H1 (cell line): ENCODE measurements at regions not wholly inside any gene's neighbourhood (a gene's known extent, or its start where the extent isn't known, plus 50 kb on each side); places are given as distances from the start of the nearest gene placed in this dataset.

Experiments used
- CTCF ChIA-PET: fragments of 300-600 bp; sonication (Branson Sonifier 250); formaldehyde crosslinking; loops from one replicate; lab custom pipeline; 2021; ENCODE audit not compliant: partially characterized antibody; lab: Charles Lee
- POLR2A ChIA-PET: fragments of 300-600 bp; sonication (Branson Sonifier 250); formaldehyde crosslinking; loops from one replicate; lab custom pipeline; 2021; ENCODE audit warnings: inconsistent platforms; ENCODE audit not compliant: partially characterized antibody; lab: Charles Lee
- DNase-seq, 2 experiments: peaks; one replicate each; pipeline versions ENCODE4 v3.0.0 to v3.0.0-alpha.2; 2010 to 2022; ENCODE audit warnings: low spot score in 2 of 2, low read depth in 1 of 2, mixed read lengths in 1 of 2
- FAIRE-seq: peaks from 2 replicates; lab custom pipeline; 2011; peaks lifted over from hg19 to GRCh38; lab: Jason Lieb, UNC
- H2AFZ ChIP-seq: 2 replicates; pipeline ENCODE4 v1.8.1; 2012; ENCODE audit warnings: low read length, inconsistent platforms
- H2AK5ac ChIP-seq: 2 replicates; pipeline ENCODE4 v1.6.1; 2013; ENCODE audit warnings: low read depth, low read length
- H2BK120ac ChIP-seq: replicated peaks from 2 replicates; pipeline ENCODE3; 2013; ENCODE audit warnings: low read depth, low read length, inconsistent platforms
- H2BK12ac ChIP-seq: 2 replicates; pipeline ENCODE4 v1.6.1; 2013; ENCODE audit warnings: low read depth, low read length
- H2BK15ac ChIP-seq: 2 replicates; pipeline ENCODE4 v1.6.1; 2013; ENCODE audit warnings: low read length
- H2BK20ac ChIP-seq: 2 replicates; pipeline ENCODE4 v1.6.1; 2013; ENCODE audit warnings: low read length
- H2BK5ac ChIP-seq: 2 replicates; pipeline ENCODE4 v1.6.1; 2013; ENCODE audit warnings: low read depth, low read length
- H3K14ac ChIP-seq: 2 replicates; pipeline ENCODE4 v1.6.1; 2013; ENCODE audit warnings: inconsistent platforms; ENCODE audit not compliant: insufficient read length
- H3K18ac ChIP-seq: 2 replicates; pipeline ENCODE4 v1.6.1; 2013; ENCODE audit warnings: low read length; ENCODE audit errors: extremely low read depth
- H3K23ac ChIP-seq: 2 replicates; pipeline ENCODE4 v1.6.1; 2013; ENCODE audit warnings: inconsistent platforms; ENCODE audit not compliant: insufficient read length
- H3K23me2 ChIP-seq: 2 replicates; pipeline ENCODE4 v1.6.1; 2013; ENCODE audit warnings: low read depth, low read length
- H3K27ac ChIP-seq: 2 replicates; pipeline ENCODE4 v1.6.1; 2011; ENCODE audit warnings: low read depth, low read length, inconsistent platforms
- H3K27me3 ChIP-seq, 4 experiments: replicated peaks in 1 of 4; 1 replicate in 1 of 4; 2 replicates in 3 of 4; pipeline versions ENCODE4 v1.6.1 to v1.8.1; 2011 to 2013; ENCODE audit warnings: low read length in 3 of 4, mild to moderate bottlenecking in 3 of 4, inconsistent platforms in 2 of 4, mixed read lengths in 2 of 4, moderate library complexity in 1 of 4; ENCODE audit not compliant: control insufficient read depth in 3 of 4, insufficient read depth in 3 of 4; ENCODE audit errors: extremely low read depth in 1 of 4
- H3K36me3 ChIP-seq, 4 experiments: 2 replicates each; pipeline versions ENCODE4 v1.6.1 to v1.8.1; 2011 to 2013; ENCODE audit warnings: mild to moderate bottlenecking in 4 of 4, low read length in 3 of 4, moderate library complexity in 2 of 4, control low read depth in 1 of 4, inconsistent platforms in 1 of 4; ENCODE audit not compliant: insufficient read depth in 4 of 4, control insufficient read depth in 2 of 4
- H3K4ac ChIP-seq: replicated peaks from 2 replicates; pipeline ENCODE3; 2013; ENCODE audit warnings: low read length, low read depth, mixed read lengths, inconsistent platforms; ENCODE audit not compliant: insufficient read length
- H3K4me1 ChIP-seq, 4 experiments: replicated peaks in 1 of 4; 1 replicate in 1 of 4; 2 replicates in 3 of 4; pipeline versions ENCODE4 v1.6.1 to v1.8.1; 2011 to 2013; ENCODE audit warnings: low read length in 3 of 4, inconsistent platforms in 2 of 4, mixed read lengths in 1 of 4; ENCODE audit not compliant: insufficient read depth in 4 of 4, control insufficient read depth in 3 of 4
- H3K4me2 ChIP-seq, 2 experiments: 2 replicates each; pipeline versions ENCODE4 v1.6.1 to v1.8.1; 2011 to 2013; ENCODE audit warnings: low read depth in 2 of 2, low read length in 2 of 2, control low read depth in 1 of 2, inconsistent platforms in 1 of 2, mild to moderate bottlenecking in 1 of 2; ENCODE audit not compliant: insufficient read depth in 1 of 2
- H3K4me3 ChIP-seq, 4 experiments: fragments of 200-600, 300-600 bp in 1 of 4; sonication (generic), shearing (Covaris generic), sonication (Bioruptor Twin) in 1 of 4; 2 replicates each; pipeline versions ENCODE4 v1.5.1 to v1.8.1; 2011 to 2016; ENCODE audit warnings: low read length in 4 of 4, low read depth in 3 of 4, control low read depth in 2 of 4, inconsistent platforms in 2 of 4, mild to moderate bottlenecking in 2 of 4, mixed read lengths in 1 of 4, moderate library complexity in 1 of 4; ENCODE audit not compliant: insufficient read depth in 2 of 4; ENCODE audit errors: extremely low read depth in 1 of 4
- H3K56ac ChIP-seq: replicated peaks from 2 replicates; pipeline ENCODE3; 2013; ENCODE audit warnings: low read depth, mild to moderate bottlenecking, mixed read lengths, low read length, inconsistent platforms; ENCODE audit not compliant: insufficient read length
- H3K79me1 ChIP-seq: 2 replicates; pipeline ENCODE4 v1.6.1; 2013; ENCODE audit warnings: low read depth, low read length, control low read depth
- H3K79me2 ChIP-seq, 2 experiments: 2 replicates each; pipeline versions ENCODE4 v1.6.1 to v1.8.1; 2012 to 2013; ENCODE audit warnings: low read length in 2 of 2, mild to moderate bottlenecking in 2 of 2, inconsistent platforms in 1 of 2; ENCODE audit not compliant: insufficient read depth in 2 of 2, control insufficient read depth in 1 of 2
- H3K9ac ChIP-seq, 4 experiments: replicated peaks in 1 of 4; 1 replicate in 1 of 4; 2 replicates in 3 of 4; pipeline versions ENCODE4 v1.6.1 to v1.8.1; 2011 to 2013; ENCODE audit warnings: low read depth in 3 of 4, low read length in 3 of 4, control low read depth in 2 of 4, mild to moderate bottlenecking in 2 of 4, moderate library complexity in 2 of 4, inconsistent platforms in 1 of 4; ENCODE audit errors: extremely low read depth in 1 of 4
- H3K9me3 ChIP-seq, 2 experiments: 2 replicates each; pipeline versions ENCODE4 v1.6.1 to v1.8.1; 2012 to 2013; ENCODE audit warnings: mild to moderate bottlenecking in 2 of 2, moderate library complexity in 2 of 2, control low read depth in 1 of 2, inconsistent platforms in 1 of 2, low read depth in 1 of 2, low read length in 1 of 2, mixed read lengths in 1 of 2; ENCODE audit not compliant: insufficient read depth in 2 of 2
- H4K20me1 ChIP-seq, 2 experiments: replicated peaks in 1 of 2; 2 replicates each; pipeline versions ENCODE3 to v1.8.1; 2011 to 2013; ENCODE audit warnings: inconsistent platforms in 2 of 2, low read length in 2 of 2, mild to moderate bottlenecking in 1 of 2; ENCODE audit not compliant: insufficient read depth in 2 of 2, control insufficient read depth in 1 of 2
- H4K5ac ChIP-seq: 2 replicates; pipeline ENCODE4 v1.6.1; 2013; ENCODE audit warnings: low read length, low read depth, mixed read lengths, inconsistent platforms; ENCODE audit not compliant: insufficient read length
- H4K8ac ChIP-seq: 2 replicates; pipeline ENCODE4 v1.8.0; 2013; ENCODE audit warnings: mild to moderate bottlenecking, moderate library complexity, low read length, inconsistent platforms; ENCODE audit not compliant: insufficient read depth; ENCODE audit errors: extremely low read depth
- H4K91ac ChIP-seq: replicated peaks from 2 replicates; pipeline ENCODE3; 2013; ENCODE audit warnings: low read length, mixed read lengths, inconsistent platforms; ENCODE audit not compliant: insufficient read length
- CBX5 ChIP-seq: fragments of 300-800, 300-1000 bp; sonication (generic); IDR thresholded peaks from 2 replicates; pipeline ENCODE4 v1.7.1; 2016; ENCODE audit warnings: antibody characterized with exemption, low read length, low read depth
- GABPA ChIP-seq: IDR thresholded peaks from 2 replicates; pipeline ENCODE4 v1.6.1; 2011; ENCODE audit warnings: mild to moderate bottlenecking, low read length, moderate library complexity, borderline replicate concordance; ENCODE audit not compliant: insufficient read depth
- HDAC2 ChIP-seq, 2 experiments: fragments of 300-600 bp in 1 of 2; sonication (generic) in 1 of 2; IDR thresholded peaks; 2 replicates each; pipeline ENCODE4 v1.6.1; 2011 to 2012; ENCODE audit warnings: low read depth in 2 of 2, low read length in 2 of 2, mild to moderate bottlenecking in 2 of 2, moderate library complexity in 2 of 2, borderline replicate concordance in 1 of 2, inconsistent platforms in 1 of 2
- RAD21 ChIP-seq, 2 experiments: IDR thresholded peaks in 1 of 2; conservative IDR thresholded peaks in 1 of 2; 2 replicates each; pipeline ENCODE4 v1.6.1; 2011; ENCODE audit warnings: low read depth in 2 of 2, low read length in 2 of 2, improper control_type of control experiment in 1 of 2, inconsistent platforms in 1 of 2, mild to moderate bottlenecking in 1 of 2, moderate library complexity in 1 of 2
- SAP30 ChIP-seq: fragments of 300-600 bp; sonication (generic); IDR thresholded peaks from 2 replicates; pipeline ENCODE4 v1.7.1; 2012; ENCODE audit warnings: low read length, moderate library complexity, mild to moderate bottlenecking, inconsistent platforms; ENCODE audit not compliant: insufficient read depth, insufficient replicate concordance
- TEAD4 ChIP-seq: IDR thresholded peaks from 2 replicates; pipeline ENCODE4 v1.6.1; 2012; ENCODE audit warnings: low read depth, low read length, inconsistent platforms, mixed read lengths
- WGBS, 2 experiments: shearing (Covaris generic) in 1 of 2; methylation state at CpG; one replicate each; pipeline versions ENCODE4 v1.1.6 to v1.1.7; 2013 to 2015; ENCODE audit warnings: low lambda C conversion rate in 2 of 2, mixed read lengths in 2 of 2, inconsistent platforms in 1 of 2, low coverage in 1 of 2, missing lambda C conversion rate in 1 of 2; ENCODE audit not compliant: insufficient replicate concordance in 2 of 2, insufficient coverage in 1 of 2, insufficient read length in 1 of 2; ENCODE audit errors: extremely low coverage in 1 of 2, missing lambda C conversion rate in 1 of 2; 5-methylcytosine and 5-hydroxymethylcytosine counted together
- TF ChIP-seq, protein P1 (sequence below), 3 experiments: IDR thresholded peaks; 1 replicate in 2 of 3; 2 replicates in 1 of 3; pipeline versions ENCODE4 v1.5.1 to v1.6.1; 2011; ENCODE audit warnings: low read length in 3 of 3, mild to moderate bottlenecking in 3 of 3, inconsistent platforms in 2 of 3, low read depth in 1 of 3, moderate library complexity in 1 of 3; ENCODE audit not compliant: insufficient read depth in 1 of 3; ENCODE audit errors: control extremely low read depth in 1 of 3
- TF ChIP-seq, protein P2 (sequence below): IDR thresholded peaks from 2 replicates; pipeline ENCODE4 v1.6.1; 2011; ENCODE audit warnings: low read length, improper control_type of control experiment

DNA sequence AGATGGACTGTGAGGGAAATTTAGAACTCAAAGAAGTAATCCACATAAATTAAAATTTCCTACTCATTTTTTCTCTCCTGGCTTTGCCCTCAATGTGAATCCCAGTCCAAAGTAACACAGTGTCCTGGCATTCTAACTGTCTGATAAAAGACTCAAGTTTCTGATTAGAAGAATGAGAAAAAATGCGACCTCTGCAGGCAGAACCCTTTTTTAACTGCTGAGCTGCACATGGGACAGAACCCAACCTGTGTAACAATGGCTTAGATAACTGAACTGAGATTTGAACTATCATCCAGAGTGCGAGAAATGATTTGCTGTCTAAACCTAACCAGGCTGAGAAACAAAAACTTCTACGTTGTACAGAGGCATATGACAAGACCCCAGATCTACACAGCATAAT is 385.6 kb upstream of the LRRC4C start:
- Histone ChIP-seq H4K20me1 (no peaks in the 10 kb centered on the region), H2BK20ac (no peak overlapping the region), H3K9me3 (peaks cover 6 to 10% of the 10 kb centered on the region in 2 experiments), H2AFZ (no peak overlapping the region), H3K27ac (no peak overlapping the region), H3K18ac (no peak overlapping the region), H2BK15ac (no peak overlapping the region), H4K5ac (no peak overlapping the region), H4K8ac (no peak overlapping the region), H2BK120ac (no peak overlapping the region), H3K56ac (no peak overlapping the region), H2BK12ac (no peak overlapping the region), H3K4me2 (no peak overlapping the region), H3K23me2 (no peaks in the 10 kb centered on the region; the same call in 1 of the 2 replicates), H2BK5ac (no peak overlapping the region), H3K4ac (no peak overlapping the region), H3K14ac (no peak overlapping the region), H3K4me1 (no peaks in the 10 kb centered on the region), H3K27me3 (no peaks in the 10 kb centered on the region), H2AK5ac (no peak overlapping the region), H3K79me2 (no peaks in the 10 kb centered on the region), H4K91ac (no peak overlapping the region), H3K4me3 (no peak overlapping the region), H3K23ac (no peak overlapping the region), H3K79me1 (no peaks in the 10 kb centered on the region), H3K9ac (no peak overlapping the region), H3K36me3 (no peaks in the 10 kb centered on the region)
- 72% methylated on average over 3 of the region's 3 CpGs; no CpG with 5 or more reads in 1 of the 2 experiments for WGBS, 2 experiments
- DNase-seq (no peak), FAIRE-seq (no peak)
- POLR2A ChIA-PET = no interaction called here
- CTCF ChIA-PET = interaction anchor here (1.0 to 1.5 kb wide), 3 partner anchors 9 to 117 kb away, joined by 4 to 5 read pairs (median 4); no protein-coding TSS in a partner anchor
- TF ChIP-seq CBX5 (no peak), RAD21 (IDR thresholded peaks at IDR 0.05 in 1 of 2, conservative IDR thresholded peaks at IDR 0.05 in 1 of 2; ENCODE audit: low read depth in 2 of 2, low read length in 2 of 2) (peak; percentile 10 to 25; a peak in 2 of 4 replicates), SAP30 (no peak), HDAC2 (IDR thresholded peaks at IDR 0.05; ENCODE audit: borderline replicate concordance in 1 of 2, low read depth in 2 of 2, low read length in 2 of 2) (no peak), TEAD4 (no peak), GABPA (no peak)
- TF ChIP-seq, protein P1, sequence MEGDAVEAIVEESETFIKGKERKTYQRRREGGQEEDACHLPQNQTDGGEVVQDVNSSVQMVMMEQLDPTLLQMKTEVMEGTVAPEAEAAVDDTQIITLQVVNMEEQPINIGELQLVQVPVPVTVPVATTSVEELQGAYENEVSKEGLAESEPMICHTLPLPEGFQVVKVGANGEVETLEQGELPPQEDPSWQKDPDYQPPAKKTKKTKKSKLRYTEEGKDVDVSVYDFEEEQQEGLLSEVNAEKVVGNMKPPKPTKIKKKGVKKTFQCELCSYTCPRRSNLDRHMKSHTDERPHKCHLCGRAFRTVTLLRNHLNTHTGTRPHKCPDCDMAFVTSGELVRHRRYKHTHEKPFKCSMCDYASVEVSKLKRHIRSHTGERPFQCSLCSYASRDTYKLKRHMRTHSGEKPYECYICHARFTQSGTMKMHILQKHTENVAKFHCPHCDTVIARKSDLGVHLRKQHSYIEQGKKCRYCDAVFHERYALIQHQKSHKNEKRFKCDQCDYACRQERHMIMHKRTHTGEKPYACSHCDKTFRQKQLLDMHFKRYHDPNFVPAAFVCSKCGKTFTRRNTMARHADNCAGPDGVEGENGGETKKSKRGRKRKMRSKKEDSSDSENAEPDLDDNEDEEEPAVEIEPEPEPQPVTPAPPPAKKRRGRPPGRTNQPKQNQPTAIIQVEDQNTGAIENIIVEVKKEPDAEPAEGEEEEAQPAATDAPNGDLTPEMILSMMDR (IDR thresholded peaks at IDR 0.05; ENCODE audit: control extremely low read depth in 1 of 3, insufficient read depth in 1 of 3, low read depth in 1 of 3, low read length in 3 of 3) = peak in 1 of 3 experiments; percentile 10; a peak in 1 of 4 replicates
- TF ChIP-seq, protein P2, sequence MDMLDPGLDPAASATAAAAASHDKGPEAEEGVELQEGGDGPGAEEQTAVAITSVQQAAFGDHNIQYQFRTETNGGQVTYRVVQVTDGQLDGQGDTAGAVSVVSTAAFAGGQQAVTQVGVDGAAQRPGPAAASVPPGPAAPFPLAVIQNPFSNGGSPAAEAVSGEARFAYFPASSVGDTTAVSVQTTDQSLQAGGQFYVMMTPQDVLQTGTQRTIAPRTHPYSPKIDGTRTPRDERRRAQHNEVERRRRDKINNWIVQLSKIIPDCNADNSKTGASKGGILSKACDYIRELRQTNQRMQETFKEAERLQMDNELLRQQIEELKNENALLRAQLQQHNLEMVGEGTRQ = no peak
